ENCODE measurements at regions not wholly inside any gene's neighbourhood (a gene's known extent, or its start where the extent isn't known, plus 50 kb on each side); places are given as distances from the start of the nearest gene placed in this dataset.

DNA sequence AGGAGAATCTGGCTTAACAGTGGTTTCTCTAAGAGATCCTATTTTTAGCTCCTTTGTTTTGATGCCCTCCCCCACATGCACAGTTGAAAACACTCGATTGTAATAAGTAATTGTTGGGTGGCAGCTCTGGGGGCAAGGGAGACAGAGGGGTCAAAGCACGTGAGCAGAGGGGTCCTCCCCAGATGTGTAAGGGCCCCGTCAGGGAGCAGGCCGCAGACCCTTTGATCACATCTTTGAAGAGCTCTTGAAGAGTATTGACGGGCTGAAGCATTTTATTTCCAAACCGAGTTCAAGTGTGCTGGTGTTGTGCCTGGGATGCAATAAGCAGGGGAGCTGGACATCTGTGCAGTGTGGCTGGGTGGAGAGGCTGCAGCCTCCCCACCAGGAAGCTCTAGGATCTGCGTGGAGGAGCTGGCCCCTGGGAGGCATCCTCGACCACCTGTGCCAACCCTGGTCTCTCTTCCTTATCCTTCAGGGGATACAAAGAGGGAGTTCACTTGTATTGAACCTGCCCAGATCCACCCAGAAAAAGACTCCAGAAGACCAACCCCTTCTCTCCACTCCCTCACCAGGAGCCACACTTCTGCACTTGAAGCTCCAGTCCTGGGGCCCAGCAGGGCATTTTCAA lies 473.0 kb upstream of the MGMT start:
- in situ Hi-C loops (cut with MboI; ENCODE audit: low sequenced_read_pairs, unreplicated experiment) = no loop called here
- TF ChIP-seq, protein P1, sequence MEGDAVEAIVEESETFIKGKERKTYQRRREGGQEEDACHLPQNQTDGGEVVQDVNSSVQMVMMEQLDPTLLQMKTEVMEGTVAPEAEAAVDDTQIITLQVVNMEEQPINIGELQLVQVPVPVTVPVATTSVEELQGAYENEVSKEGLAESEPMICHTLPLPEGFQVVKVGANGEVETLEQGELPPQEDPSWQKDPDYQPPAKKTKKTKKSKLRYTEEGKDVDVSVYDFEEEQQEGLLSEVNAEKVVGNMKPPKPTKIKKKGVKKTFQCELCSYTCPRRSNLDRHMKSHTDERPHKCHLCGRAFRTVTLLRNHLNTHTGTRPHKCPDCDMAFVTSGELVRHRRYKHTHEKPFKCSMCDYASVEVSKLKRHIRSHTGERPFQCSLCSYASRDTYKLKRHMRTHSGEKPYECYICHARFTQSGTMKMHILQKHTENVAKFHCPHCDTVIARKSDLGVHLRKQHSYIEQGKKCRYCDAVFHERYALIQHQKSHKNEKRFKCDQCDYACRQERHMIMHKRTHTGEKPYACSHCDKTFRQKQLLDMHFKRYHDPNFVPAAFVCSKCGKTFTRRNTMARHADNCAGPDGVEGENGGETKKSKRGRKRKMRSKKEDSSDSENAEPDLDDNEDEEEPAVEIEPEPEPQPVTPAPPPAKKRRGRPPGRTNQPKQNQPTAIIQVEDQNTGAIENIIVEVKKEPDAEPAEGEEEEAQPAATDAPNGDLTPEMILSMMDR (IDR thresholded peaks at IDR 0.05; ENCODE audit: borderline replicate concordance, control extremely low read depth, extremely low read depth, insufficient read depth, missing control alignments) = no peak
- DNase-seq (ENCODE audit: low spot score) = no peak

DNA sequence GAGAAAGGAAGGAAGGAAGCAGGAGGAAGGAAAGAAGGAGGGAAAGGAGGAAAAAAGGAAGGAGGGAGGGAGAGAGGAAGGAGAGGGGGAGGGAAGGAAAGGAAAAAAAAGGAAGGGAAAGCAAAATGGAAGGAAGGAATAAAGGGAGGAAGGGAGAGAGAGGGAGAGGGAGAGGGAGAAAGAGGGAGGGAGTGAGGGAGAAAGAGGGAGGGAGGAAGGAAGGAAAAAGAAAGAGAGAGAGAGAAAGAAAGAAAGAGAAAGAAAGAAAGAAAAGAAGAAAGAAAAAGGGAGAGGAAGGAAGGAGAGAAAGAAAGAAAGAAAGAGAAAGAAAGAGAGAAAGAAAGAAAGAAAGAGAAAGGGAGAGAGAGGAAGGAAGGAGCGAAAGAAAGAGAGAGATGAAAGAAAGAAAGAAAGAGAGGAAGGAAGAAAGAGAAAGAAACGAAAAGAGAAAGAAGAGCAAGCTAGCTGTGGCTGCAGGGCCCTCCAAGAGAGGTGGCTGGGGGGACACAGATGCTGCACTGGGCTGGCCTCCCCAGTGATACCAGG lies 472.4 kb upstream of the MGMT start:
- TF ChIP-seq, protein P1 (IDR thresholded peaks at IDR 0.05; ENCODE audit: borderline replicate concordance, control extremely low read depth, extremely low read depth, insufficient read depth, missing control alignments) = no peak
- in situ Hi-C loops (cut with MboI; ENCODE audit: low sequenced_read_pairs, unreplicated experiment) = no loop called here
- DNase-seq (ENCODE audit: low spot score) = no peak

DNA sequence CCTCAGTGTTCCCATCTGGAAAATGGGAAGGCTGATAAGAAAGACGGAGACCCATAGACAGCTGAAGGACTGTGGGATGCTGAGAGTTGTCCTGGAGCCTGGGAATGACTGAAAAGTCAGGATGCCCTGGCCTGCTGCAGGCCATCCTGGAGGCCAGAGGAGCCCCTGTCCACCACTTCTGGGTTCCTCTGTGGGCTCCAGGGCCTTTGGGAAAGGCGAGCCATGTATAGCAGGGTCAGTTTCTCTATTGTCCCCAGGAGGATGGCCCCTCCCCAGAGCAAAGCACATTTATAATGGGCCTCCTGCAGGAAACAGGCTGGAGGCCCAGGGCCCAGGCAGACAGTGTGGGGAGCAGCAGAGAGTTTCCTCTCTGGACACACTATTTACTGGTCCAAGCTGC lies 471.4 kb upstream of the MGMT start:
- TF ChIP-seq, protein P1 (IDR thresholded peaks at IDR 0.05; ENCODE audit: borderline replicate concordance, control extremely low read depth, extremely low read depth, insufficient read depth, missing control alignments) = no peak
- no peak for DNase-seq (ENCODE audit: low spot score)
- in situ Hi-C loops (cut with MboI; ENCODE audit: low sequenced_read_pairs, unreplicated experiment) = no loop called here

DNA sequence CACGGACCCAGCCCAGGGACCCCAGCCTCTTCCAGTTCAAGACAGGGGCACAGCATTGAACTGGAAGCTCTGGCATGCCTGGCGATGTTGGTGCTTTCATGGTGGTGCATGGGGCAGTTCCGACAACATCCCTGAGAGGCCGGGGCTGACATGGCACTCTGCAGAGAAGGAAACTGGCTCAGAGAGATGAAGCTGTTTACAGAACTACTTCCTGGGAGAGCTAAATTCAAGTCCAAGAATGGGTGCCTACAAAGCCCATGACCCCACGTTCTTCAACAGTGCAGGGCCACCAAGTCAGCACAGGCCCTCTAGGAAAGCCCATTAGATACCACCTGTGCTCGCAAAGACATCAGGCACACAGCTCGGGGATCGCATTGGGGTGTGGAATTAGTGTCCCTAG lies 470.9 kb upstream of the MGMT start:
- TF ChIP-seq, protein P1 (IDR thresholded peaks at IDR 0.05; ENCODE audit: borderline replicate concordance, control extremely low read depth, extremely low read depth, insufficient read depth, missing control alignments) = no peak
- no peak for DNase-seq (ENCODE audit: low spot score)
- in situ Hi-C loops (cut with MboI; ENCODE audit: low sequenced_read_pairs, unreplicated experiment) = no loop called here

DNA sequence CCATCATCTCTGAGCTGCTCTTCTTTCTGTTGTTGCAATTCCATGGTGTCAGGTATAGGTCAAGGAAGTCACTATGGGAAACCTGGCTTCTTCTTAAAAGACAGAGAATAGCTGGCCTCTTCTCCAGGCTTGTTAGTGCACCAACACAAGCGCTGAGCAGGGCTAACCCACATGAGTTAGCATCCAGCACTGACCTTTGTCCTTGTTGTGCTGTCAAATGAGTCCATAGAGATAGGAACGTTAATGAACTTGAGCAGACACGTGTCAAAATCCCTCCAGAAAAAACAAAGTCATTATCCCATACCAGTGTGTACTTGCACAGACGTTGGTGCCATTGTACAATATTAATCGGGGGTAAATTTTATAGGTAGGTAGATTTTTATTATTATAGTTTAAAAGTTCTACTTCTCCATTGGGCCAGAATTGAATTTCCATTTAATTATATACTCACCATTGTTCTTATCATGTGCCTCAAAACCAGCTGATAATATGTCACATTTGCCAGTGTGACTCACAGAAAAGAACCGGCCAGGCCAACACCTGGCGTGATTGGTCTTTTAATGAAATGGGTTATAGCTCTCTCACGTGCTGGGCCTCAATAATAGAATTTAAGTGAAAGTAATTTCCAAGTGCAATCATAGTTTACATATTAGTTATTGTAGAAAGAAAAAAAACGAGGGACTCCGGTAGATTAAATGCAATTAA lies 468.8 kb upstream of the MGMT start:
- TF ChIP-seq, protein P1 (IDR thresholded peaks at IDR 0.05; ENCODE audit: borderline replicate concordance, control extremely low read depth, extremely low read depth, insufficient read depth, missing control alignments) = no peak
- DNase-seq (ENCODE audit: low spot score) = no peak
- in situ Hi-C loops (cut with MboI; ENCODE audit: low sequenced_read_pairs, unreplicated experiment) = no loop called here

DNA sequence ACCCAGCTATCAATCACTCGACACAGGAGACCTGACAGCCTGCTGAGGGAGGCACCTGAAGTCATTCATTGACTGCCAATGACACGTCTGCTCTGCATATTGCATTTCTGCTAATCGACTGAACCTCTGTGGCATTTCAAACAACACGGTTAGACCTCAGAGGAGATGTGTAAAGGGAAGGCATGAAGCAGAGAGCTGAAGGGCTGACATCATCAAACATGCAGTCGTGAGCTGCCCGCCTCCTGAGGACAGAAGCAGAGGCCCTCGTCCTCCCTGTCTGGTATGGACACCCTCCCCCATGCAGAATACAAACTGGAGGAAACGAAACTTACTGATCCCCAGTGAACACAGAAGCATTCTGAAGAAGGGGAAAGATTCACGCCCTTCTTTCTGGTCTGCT lies 462.6 kb upstream of the MGMT start:
- DNase-seq (ENCODE audit: low spot score) = no peak
- in situ Hi-C loops (cut with MboI; ENCODE audit: low sequenced_read_pairs, unreplicated experiment) = no loop called here
- TF ChIP-seq, protein P1 (IDR thresholded peaks at IDR 0.05; ENCODE audit: borderline replicate concordance, control extremely low read depth, extremely low read depth, insufficient read depth, missing control alignments) = no peak
